ENCODE measurements at regions not wholly inside any gene's neighbourhood (a gene's known extent, or its start where the extent isn't known, plus 50 kb on each side); places are given as distances from the start of the nearest gene placed in this dataset.

- TF ChIP-seq, protein P1, sequence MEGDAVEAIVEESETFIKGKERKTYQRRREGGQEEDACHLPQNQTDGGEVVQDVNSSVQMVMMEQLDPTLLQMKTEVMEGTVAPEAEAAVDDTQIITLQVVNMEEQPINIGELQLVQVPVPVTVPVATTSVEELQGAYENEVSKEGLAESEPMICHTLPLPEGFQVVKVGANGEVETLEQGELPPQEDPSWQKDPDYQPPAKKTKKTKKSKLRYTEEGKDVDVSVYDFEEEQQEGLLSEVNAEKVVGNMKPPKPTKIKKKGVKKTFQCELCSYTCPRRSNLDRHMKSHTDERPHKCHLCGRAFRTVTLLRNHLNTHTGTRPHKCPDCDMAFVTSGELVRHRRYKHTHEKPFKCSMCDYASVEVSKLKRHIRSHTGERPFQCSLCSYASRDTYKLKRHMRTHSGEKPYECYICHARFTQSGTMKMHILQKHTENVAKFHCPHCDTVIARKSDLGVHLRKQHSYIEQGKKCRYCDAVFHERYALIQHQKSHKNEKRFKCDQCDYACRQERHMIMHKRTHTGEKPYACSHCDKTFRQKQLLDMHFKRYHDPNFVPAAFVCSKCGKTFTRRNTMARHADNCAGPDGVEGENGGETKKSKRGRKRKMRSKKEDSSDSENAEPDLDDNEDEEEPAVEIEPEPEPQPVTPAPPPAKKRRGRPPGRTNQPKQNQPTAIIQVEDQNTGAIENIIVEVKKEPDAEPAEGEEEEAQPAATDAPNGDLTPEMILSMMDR (IDR thresholded peaks at IDR 0.05; ENCODE audit: control extremely low read depth, extremely low read depth, low read depth, missing control alignments): no peak
- ChIA-PET POLR2A (no interaction called here), CTCF (no interaction called here)
- no peak for DNase-seq (ENCODE audit: extremely low spot score)
Measured at GRCh38 chr6:4382362-4382853, 247.0 kb upstream of the ECI2 start.

DNA sequence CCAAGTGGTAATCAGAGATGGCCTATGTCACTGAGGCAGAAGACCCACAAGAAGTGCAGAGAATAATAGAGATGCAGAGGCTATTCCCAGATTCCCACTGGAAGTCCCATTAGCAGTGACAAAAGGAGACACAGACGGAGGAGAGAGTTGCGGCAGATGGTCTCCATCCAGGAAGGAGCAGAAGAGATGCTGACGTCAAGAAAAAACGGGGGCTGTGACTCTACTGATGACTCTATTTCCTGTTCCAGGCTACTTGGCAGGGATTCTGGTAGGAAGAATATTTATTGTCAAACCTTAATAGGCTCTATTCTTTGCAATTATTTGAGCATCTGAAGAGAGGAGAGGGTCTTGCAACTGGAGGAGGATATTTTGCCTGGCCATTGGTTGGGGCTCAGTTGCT, 246.0 kb upstream of the ECI2 start:
- ChIA-PET POLR2A (no interaction called here), CTCF (no interaction called here)
- TF ChIP-seq, protein P1 (IDR thresholded peaks at IDR 0.05; ENCODE audit: control extremely low read depth, extremely low read depth, low read depth, missing control alignments): no peak
- DNase-seq (ENCODE audit: extremely low spot score): no peak

GRCh38 chr6:4380881-4381281, 245.5 kb upstream of the ECI2 start:
- DNase-seq (ENCODE audit: extremely low spot score): no peak
- ChIA-PET CTCF (no interaction called here), POLR2A (no interaction called here)
- TF ChIP-seq, protein P1 (IDR thresholded peaks at IDR 0.05; ENCODE audit: control extremely low read depth, extremely low read depth, low read depth, missing control alignments): no peak

GRCh38 chr6:4379958-4380357, 244.6 kb upstream of the ECI2 start:
- POLR2A ChIA-PET: no interaction called here
- TF ChIP-seq, protein P1 (IDR thresholded peaks at IDR 0.05; ENCODE audit: control extremely low read depth, extremely low read depth, low read depth, missing control alignments): no peak
- CTCF ChIA-PET: no interaction called here
- no peak for DNase-seq (ENCODE audit: extremely low spot score)

DNA sequence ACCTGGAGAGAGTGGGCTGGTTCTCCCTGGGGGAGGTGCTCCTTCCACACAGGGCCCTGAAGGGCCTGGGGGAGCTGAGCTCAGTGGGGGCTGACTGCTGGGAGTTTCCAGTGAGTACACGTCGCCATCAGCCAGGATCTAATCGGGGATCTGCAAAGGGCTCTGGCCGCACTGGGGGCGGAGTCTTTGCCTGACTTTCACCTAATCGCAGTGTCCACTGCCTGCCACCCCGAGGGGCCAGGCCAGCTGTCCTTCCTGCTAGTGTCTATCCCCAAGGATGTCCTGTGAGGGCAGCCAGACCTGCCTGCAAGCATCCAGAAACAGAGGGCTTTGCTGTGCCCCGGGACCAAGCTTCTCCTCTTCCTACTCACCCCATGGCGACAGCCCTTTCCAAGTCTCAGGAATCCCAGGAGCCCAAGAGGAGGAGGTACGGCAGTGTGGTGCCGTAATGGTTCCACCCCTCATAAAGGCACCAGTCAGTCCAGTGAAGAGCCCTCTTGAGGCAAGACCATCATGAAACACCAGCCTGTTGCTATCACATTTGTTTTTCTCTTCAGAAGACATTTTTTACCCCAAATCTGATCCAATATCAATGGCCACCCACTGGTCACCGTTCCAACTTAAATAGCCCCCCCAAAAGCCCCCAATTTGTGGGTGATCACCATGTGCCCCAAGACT, 243.1 kb upstream of the ECI2 start:
- CTCF ChIA-PET: no interaction called here
- no peak for DNase-seq (ENCODE audit: extremely low spot score)
- POLR2A ChIA-PET: no interaction called here
- TF ChIP-seq, protein P1 (IDR thresholded peaks at IDR 0.05; ENCODE audit: control extremely low read depth, extremely low read depth, low read depth, missing control alignments): no peak

DNA sequence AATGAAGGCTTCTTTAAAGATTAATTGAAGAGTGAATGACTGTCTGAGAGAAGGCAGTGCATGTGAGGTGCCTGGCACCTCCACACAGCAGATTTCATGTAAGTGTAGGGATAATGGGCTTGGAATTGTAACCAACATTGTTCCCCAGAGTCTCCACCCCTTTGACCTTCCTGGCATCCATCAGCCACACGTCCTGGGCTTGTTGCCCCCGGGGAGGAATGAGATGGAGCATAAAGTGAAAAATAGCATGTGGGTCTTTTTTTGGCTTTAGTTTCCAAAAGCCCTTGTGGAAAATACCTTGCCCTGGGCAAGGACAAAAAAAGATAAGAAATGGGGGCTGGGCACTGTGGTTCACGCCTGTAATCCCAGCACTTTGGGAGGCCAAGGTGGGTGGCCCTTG, 242.2 kb upstream of the ECI2 start:
- ChIA-PET CTCF (no interaction called here), POLR2A (no interaction called here)
- TF ChIP-seq, protein P1 (IDR thresholded peaks at IDR 0.05; ENCODE audit: control extremely low read depth, extremely low read depth, low read depth, missing control alignments): no peak
- DNase-seq (ENCODE audit: extremely low spot score): no peak

All from GM10248 (cell line).